IPS-15b (cell line): ENCODE measurements at regions not wholly inside any gene's neighbourhood (a gene's known extent, or its start where the extent isn't known, plus 50 kb on each side); places are given as distances from the start of the nearest gene placed in this dataset.
"Not testable (repeated sequence)": the region's sequence is repeated elsewhere in the genome, so short reads cannot be mapped to it uniquely, and the experiment has no call there.

Experiments
- H3K27me3 ChIP-seq: one replicate; pipeline ENCODE4 v1.6.1; 2013; ENCODE audit warnings: low read length; ENCODE audit not compliant: control insufficient read depth, insufficient read depth
- H3K36me3 ChIP-seq: one replicate; pipeline ENCODE4 v1.6.1; 2013; ENCODE audit warnings: low read length; ENCODE audit not compliant: control insufficient read depth, insufficient read depth
- H3K4me1 ChIP-seq: one replicate; pipeline ENCODE4 v1.6.1; 2013; ENCODE audit warnings: mild to moderate bottlenecking, low read length; ENCODE audit not compliant: control insufficient read depth, insufficient read depth
- H3K4me3 ChIP-seq: one replicate; pipeline ENCODE4 v1.5.1; 2013; ENCODE audit warnings: low read depth, low read length
- H3K9ac ChIP-seq: one replicate; pipeline ENCODE4 v1.6.1; 2013; ENCODE audit warnings: low read depth, mild to moderate bottlenecking, low read length
- H3K9me3 ChIP-seq: one replicate; pipeline ENCODE4 v1.6.1; 2013; ENCODE audit warnings: mild to moderate bottlenecking, low read length; ENCODE audit not compliant: control insufficient read depth, insufficient read depth

DNA sequence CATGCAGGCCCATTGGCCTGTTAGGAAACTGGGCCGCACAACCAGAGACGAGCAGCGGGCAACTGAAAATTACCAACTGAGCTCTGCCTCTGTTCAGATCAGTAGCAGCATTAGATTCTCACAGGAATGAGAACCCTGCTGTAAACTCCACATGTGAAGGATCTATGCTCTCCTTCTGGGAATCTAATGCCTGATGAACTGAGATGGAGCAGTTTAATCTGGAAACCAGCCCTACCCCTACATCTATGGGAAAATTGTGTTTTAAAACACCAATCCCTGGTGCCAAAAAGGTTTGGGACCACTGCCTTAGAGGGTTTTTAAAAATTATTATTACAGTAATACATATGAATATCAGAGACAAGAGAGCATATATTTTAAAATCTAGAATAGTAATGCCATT, 1144.5 kb downstream of the FSCB start:
- H3K9ac ChIP-seq = no peak overlapping the region
- no peaks in the 10 kb centered on the region for H3K9me3 ChIP-seq
- no peaks in the 10 kb centered on the region for H3K4me1 ChIP-seq
- H3K36me3 ChIP-seq = no peaks in the 10 kb centered on the region
- H3K27me3 ChIP-seq = no peaks in the 10 kb centered on the region
- no peak overlapping the region for H3K4me3 ChIP-seq

DNA sequence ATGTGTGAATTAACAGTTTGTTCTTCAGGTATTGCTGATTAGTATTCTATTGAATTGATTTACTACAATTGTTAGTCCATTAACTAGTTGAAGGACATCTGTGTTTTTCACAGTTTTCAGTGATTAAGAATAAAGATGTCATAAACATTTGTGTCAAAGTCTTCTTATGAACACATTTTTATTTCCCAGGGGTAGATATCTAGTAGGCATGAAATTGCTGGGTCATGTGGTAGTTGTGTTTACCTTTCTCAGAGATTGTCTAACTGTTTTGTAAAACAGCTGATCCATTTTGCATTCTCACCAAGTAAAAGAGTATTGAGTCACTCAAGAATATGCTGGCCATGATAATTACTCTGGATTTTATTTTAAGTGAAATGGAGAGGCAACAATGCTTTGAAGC, 1145.3 kb downstream of the FSCB start:
- no peak overlapping the region for H3K9ac ChIP-seq
- no peak overlapping the region for H3K4me3 ChIP-seq
- H3K36me3 ChIP-seq = no peaks in the 10 kb centered on the region
- H3K27me3 ChIP-seq = no peaks in the 10 kb centered on the region
- no peaks in the 10 kb centered on the region for H3K4me1 ChIP-seq
- no peaks in the 10 kb centered on the region for H3K9me3 ChIP-seq

DNA sequence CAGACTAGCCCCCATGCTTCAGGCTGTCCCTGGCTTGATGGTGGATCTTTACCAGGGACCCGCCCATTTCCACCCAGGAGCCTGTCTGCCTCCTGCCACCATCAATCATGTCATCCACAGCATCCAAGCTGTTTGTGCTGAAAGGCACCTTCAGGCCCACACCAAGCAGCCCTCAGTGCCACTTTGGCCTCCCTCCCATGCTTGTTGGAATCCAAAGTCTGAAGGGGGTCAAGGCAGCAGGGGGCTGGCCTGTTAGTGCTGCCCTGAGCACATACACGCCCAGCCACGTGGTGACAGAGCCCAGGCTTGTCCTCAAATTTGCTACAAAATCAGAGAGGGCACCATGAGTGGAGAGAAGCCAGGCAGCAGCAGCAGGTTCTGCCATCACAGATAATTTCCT, 1146.8 kb downstream of the FSCB start:
- Histone ChIP-seq H3K4me1 (no peaks in the 10 kb centered on the region), H3K4me3 (no peak overlapping the region), H3K27me3 (no peaks in the 10 kb centered on the region), H3K9ac (no peak overlapping the region), H3K9me3 (no peaks in the 10 kb centered on the region), H3K36me3 (no peaks in the 10 kb centered on the region)

DNA sequence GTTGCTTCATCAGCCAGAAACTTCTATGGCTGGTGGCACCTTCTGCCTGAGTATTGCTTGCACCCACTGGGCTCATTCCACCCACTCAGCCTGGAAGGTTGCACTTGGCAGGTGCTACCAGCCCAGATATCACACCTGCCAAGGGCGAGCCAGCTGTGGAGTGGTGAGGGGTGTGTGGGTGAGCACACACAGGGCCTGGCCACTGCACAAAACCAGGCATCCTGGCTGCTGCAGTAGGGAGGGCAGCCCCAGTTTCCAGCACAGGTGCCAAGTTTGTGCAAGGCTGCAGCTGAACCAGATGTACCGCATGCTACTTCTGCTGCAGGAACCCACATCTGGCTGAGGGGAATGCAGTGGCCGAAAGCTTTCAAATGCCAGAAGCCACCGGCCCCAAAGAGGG, 1147.8 kb downstream of the FSCB start:
- H3K36me3 ChIP-seq = no peaks in the 10 kb centered on the region
- no peaks in the 10 kb centered on the region for H3K9me3 ChIP-seq
- no peaks in the 10 kb centered on the region for H3K27me3 ChIP-seq
- H3K4me3 ChIP-seq = no peak overlapping the region
- H3K9ac ChIP-seq = no peak overlapping the region
- no peaks in the 10 kb centered on the region for H3K4me1 ChIP-seq

DNA sequence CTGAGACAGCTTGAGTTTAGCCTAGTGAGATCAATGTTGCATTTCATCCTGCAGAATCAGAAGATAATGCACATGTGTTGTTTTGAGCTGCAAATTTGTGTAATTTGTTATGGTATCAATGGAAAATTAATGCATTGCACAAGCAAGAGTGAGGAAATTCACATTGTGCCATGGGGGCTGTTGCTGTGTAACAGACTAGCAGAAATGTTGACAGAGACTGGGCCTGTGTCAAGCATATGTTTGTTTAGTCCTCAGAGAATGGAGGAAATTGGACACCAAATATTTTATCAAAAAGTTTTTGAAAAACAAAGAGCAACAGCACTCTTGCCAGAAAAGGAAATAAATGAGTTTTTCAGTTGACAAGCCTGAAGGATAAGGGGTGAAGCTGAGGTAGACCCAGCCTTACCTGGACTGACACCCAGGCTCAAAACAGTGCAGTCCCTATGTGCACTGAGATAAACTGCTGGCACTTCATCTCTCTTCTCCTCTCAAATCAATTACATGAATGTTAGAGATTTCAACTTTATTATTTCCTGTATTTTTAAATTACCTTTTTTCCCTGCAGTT, 1150.0 kb downstream of the FSCB start:
- no peaks in the 10 kb centered on the region for H3K27me3 ChIP-seq
- no peak overlapping the region for H3K9ac ChIP-seq
- no peaks in the 10 kb centered on the region for H3K9me3 ChIP-seq
- no peaks in the 10 kb centered on the region for H3K36me3 ChIP-seq
- no peak overlapping the region for H3K4me3 ChIP-seq
- no peaks in the 10 kb centered on the region for H3K4me1 ChIP-seq

DNA sequence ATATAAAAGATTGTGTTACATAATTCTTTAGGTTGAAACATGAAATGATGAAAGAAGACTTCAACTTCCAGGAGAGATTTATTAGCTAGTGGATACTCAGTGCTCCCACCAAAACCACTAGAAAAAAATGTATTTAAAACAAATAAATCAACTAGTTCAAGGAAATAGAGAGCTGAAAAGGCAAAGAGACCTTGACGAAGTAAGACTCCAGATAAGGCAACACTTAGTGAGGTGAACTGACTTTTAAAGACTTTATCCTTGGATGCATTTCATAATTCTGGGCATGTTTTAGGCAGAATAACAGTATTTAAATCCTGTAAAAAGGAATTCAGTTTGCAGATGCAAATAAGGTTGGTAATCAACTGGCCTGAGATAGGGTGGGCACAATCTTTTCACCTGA, 1150.7 kb downstream of the FSCB start:
- Histone ChIP-seq H3K9ac (no peak overlapping the region), H3K27me3 (no peaks in the 10 kb centered on the region), H3K36me3 (no peaks in the 10 kb centered on the region), H3K4me1 (no peaks in the 10 kb centered on the region), H3K4me3 (no peak overlapping the region), H3K9me3 (no peaks in the 10 kb centered on the region)

DNA sequence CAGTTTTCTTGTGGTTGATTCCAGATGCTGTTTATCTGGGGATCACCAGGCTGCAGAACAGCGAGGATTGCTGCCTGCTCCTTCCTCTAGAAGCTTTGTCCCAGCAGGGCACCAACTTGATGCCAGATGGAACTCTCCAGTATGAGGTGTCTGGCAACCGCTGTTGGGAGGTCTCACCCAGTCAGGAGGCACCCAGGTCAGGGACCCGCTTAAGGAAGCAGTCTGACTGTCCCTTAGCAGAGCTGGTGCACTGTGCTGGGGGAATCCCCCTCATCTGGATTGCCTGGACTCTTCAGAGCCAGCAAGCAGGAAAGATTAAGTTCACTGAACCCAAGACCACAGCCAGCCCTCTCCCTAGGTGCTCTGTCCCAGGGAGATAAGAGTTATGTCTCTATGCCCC, 1165.2 kb downstream of the FSCB start:
- H3K9ac ChIP-seq = no peak overlapping the region
- no peaks in the 10 kb centered on the region for H3K9me3 ChIP-seq
- H3K4me3 ChIP-seq = no peak overlapping the region
- H3K4me1 ChIP-seq = no peaks in the 10 kb centered on the region
- H3K27me3 ChIP-seq = no peaks in the 10 kb centered on the region
- H3K36me3 ChIP-seq = no peaks in the 10 kb centered on the region

DNA sequence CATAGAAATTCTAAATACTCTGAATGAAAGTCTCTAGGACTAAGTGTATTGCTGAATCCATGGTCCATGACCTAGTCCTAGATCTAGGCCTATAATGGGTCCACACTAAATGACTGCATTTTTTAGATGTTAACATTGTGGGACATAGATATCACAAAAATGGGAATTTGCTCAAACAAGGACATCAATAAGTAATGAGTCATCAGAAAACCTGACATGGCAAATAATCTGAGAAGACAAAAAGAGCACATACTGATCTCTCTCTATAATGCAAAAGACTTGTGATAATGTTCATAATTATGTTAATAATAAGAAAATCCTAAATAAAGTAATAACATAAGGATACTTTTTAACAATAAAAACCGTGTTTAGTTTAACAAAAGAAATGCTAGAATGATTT, 1168.4 kb downstream of the FSCB start:
- H3K4me3 ChIP-seq = no peak overlapping the region
- no peaks in the 10 kb centered on the region for H3K27me3 ChIP-seq
- H3K9ac ChIP-seq = no peak overlapping the region
- no peaks in the 10 kb centered on the region for H3K36me3 ChIP-seq
- H3K9me3 ChIP-seq = no peaks in the 10 kb centered on the region
- no peaks in the 10 kb centered on the region for H3K4me1 ChIP-seq

DNA sequence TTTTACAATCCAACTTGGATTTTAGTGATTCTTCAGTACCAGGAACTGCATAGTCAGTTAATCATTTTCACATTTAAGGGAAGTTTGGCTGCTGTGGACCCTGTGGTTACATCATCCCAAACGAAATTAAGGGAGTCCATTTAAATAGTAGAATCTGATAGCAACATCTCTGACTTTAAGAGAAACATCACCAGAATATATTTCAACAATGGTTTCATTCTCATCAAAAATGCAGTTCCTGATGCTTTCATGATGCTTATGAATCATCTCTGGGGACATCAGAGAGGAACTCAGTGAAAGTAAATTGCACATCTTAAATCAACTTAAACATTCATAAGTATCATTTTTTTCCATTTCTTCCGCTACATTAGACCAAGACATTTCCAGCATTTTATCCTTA, 1170.7 kb downstream of the FSCB start:
- Histone ChIP-seq H3K36me3 (no peaks in the 10 kb centered on the region), H3K4me1 (no peaks in the 10 kb centered on the region), H3K9ac (no peak overlapping the region), H3K9me3 (no peaks in the 10 kb centered on the region), H3K4me3 (no peak overlapping the region), H3K27me3 (no peaks in the 10 kb centered on the region)

DNA sequence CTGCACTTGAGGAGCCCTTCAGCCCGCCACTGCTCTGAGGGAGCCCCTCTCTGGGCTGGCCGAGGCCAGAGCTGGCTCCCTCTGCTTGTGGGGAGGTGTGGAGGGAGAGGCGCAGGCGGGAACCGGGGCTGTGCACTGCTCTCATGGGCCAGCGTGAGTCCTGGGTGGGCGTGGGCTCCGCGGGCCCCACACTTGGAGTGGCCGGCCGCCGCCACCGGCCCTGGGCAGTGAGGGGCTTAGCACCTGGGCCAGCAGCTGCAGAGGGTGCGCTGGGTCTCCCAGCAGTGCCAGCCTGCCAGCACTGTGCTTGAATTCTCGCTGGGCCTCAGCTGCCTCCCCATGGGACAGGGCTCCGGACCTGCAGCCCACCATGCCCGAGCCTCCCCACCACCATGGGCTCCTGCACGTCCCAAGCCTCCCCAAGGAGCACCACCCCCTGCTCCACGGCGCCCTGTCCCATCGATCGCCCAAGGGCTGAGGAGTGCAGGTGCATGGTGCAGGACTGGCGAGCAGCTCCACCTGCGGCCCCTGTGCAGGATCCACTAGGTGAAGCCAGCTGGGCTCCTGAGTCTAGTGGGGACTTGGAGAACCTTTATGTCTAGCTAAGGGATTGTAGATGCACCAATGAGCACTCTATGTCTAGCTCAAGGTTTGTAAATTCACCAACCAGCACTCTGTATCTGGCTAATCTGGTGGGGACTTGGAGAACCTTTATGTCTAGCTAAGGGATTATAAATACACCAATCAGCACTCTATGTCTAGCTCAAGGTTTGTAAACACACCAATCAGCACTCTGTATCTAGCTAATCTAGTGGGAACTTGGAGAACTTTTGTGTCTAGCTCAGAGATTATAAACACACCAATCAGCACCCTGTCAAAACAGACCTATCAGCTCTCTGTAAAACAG, 1180.3 kb downstream of the FSCB start:
- H3K36me3 ChIP-seq, H3K4me1 ChIP-seq, H3K4me3 ChIP-seq, H3K27me3 ChIP-seq, H3K9me3 ChIP-seq, H3K9ac ChIP-seq: not testable (repeated sequence)

DNA sequence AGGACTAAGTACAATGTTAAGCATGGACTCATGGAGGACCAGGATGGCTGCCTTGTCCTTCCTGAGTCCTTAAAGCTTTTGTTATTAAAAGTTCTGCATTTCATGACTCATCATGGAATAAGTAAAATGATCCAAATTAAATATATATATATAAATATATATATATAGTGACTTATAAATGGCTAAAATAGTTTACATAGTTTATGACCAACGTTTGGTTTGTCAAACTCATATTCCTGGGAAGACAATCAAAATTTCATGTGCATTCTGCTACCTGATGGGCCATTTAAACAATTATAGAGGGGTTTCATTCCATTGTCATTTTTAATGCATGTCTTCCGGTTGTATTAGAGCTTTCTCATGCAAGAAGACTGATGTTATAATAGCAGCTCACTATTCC, 1190.7 kb downstream of the FSCB start:
- no peak overlapping the region for H3K9ac ChIP-seq
- H3K4me3 ChIP-seq = no peak overlapping the region
- H3K36me3 ChIP-seq = no peaks in the 10 kb centered on the region

DNA sequence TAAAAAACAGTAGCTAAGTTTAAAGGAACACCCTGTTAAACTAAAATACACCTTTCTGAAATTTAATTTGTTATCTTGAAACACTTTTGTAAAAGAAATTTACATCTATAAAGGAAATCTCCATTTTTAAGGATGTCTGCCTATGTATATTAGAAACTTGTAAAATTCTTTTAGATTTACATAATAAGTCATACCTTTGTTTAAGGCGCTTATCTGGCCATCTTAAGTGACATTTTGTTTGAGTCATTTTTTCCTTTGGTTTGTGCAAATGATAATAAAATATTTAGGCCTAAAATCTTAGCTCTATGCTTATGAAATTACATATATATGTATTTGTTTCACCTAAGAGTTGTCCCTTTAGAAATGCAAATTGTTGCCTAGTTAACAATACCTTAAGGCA, 1193.4 kb downstream of the FSCB start:
- Histone ChIP-seq H3K4me3 (no peak overlapping the region), H3K9ac (no peak overlapping the region), H3K4me1 (peaks cover 5% of the 10 kb centered on the region)

More for the DNA sequence above, 1190.7 kb downstream of the FSCB start:
- H3K4me1 ChIP-seq = peaks cover 5% of the 10 kb centered on the region
- no peaks in the 10 kb centered on the region for H3K9me3 ChIP-seq
- H3K27me3 ChIP-seq = no peaks in the 10 kb centered on the region

More for the DNA sequence above, 1193.4 kb downstream of the FSCB start:
- no peaks in the 10 kb centered on the region for H3K27me3 ChIP-seq
- no peaks in the 10 kb centered on the region for H3K9me3 ChIP-seq
- no peaks in the 10 kb centered on the region for H3K36me3 ChIP-seq
